Renal cortical epithelial cell (primary cell): ENCODE measurements at regions not wholly inside any gene's neighbourhood (a gene's known extent, or its start where the extent isn't known, plus 50 kb on each side); places are given as distances from the start of the nearest gene placed in this dataset.

Source experiments
- DNase-seq: peaks from one replicate; pipeline ENCODE4 v3.0.0-alpha.2; 2011; ENCODE audit warnings: low read depth

- DNase-seq, result no peak
These were observed 547.8 kb downstream of the CDH26 start for GRCh38 chr20:60506061-60506460.

- no peak for DNase-seq
These were observed 549.0 kb downstream of the CDH26 start for GRCh38 chr20:60507087-60507694.

GRCh38 chr20:60509407-60509806 lies 551.2 kb downstream of the CDH26 start:
- no peak for DNase-seq

- no peak for DNase-seq
These were observed 552.1 kb downstream of the CDH26 start for GRCh38 chr20:60510356-60510755.

GRCh38 chr20:60512443-60512842 lies 554.2 kb downstream of the CDH26 start:
- peak; percentile 8 for DNase-seq

- no peak for DNase-seq
These were observed 554.9 kb downstream of the CDH26 start for GRCh38 chr20:60513141-60513540.

GRCh38 chr20:60516442-60516841 lies 558.2 kb downstream of the CDH26 start:
- DNase-seq, result no peak

GRCh38 chr20:60518022-60518421 lies 559.8 kb downstream of the CDH26 start:
- no peak for DNase-seq

- no peak for DNase-seq
These were observed 567.2 kb downstream of the CDH26 start for GRCh38 chr20:60525397-60525796.

GRCh38 chr20:60527656-60528055 lies 569.4 kb downstream of the CDH26 start:
- DNase-seq, result no peak

GRCh38 chr20:60528141-60528540 lies 569.9 kb downstream of the CDH26 start:
- no peak for DNase-seq

GRCh38 chr20:60529149-60529548 lies 570.9 kb downstream of the CDH26 start:
- no peak for DNase-seq

- no peak for DNase-seq
These were observed 577.0 kb downstream of the CDH26 start for GRCh38 chr20:60535211-60535610.

GRCh38 chr20:60540591-60540990 lies 582.4 kb downstream of the CDH26 start:
- DNase-seq, result no peak

- DNase-seq, result no peak
These were observed 583.8 kb downstream of the CDH26 start for GRCh38 chr20:60541991-60542390.

- no peak for DNase-seq
These were observed 585.4 kb downstream of the CDH26 start for GRCh38 chr20:60543598-60543997.

- no peak for DNase-seq
These were observed 594.9 kb downstream of the CDH26 start for GRCh38 chr20:60553095-60553494.

- no peak for DNase-seq
These were observed 600.3 kb downstream of the CDH26 start for GRCh38 chr20:60558486-60558885.

- DNase-seq, result no peak
These were observed 601.2 kb downstream of the CDH26 start for GRCh38 chr20:60559462-60559861.

GRCh38 chr20:60561052-60561451 lies 602.8 kb downstream of the CDH26 start:
- DNase-seq, result no peak

- DNase-seq, result no peak
These were observed 606.9 kb downstream of the CDH26 start for GRCh38 chr20:60565083-60565482.

- DNase-seq, result no peak
These were observed 607.3 kb downstream of the CDH26 start for GRCh38 chr20:60565551-60565950.

GRCh38 chr20:60569116-60569515 lies 610.9 kb downstream of the CDH26 start:
- no peak for DNase-seq

- DNase-seq, result no peak
These were observed 612.5 kb downstream of the CDH26 start for GRCh38 chr20:60570481-60571277.
